SK-N-MC (cell line): ENCODE measurements at regions not wholly inside any gene's neighbourhood (a gene's known extent, or its start where the extent isn't known, plus 50 kb on each side); places are given as distances from the start of the nearest gene placed in this dataset.

Experiments used
- DNase-seq: peaks from one replicate; pipeline ENCODE4 v3.0.0-alpha.2; 2011; ENCODE audit warnings: low read depth, low spot score
- H3K27ac ChIP-seq: fragments of 200-600 bp; sonication (generic); 2 replicates; pipeline ENCODE4 v1.5.1; 2016; ENCODE audit warnings: mixed run types
- H3K36me3 ChIP-seq: fragments of 200-600 bp; sonication (generic); 2 replicates; pipeline ENCODE4 v1.6.1; 2017; ENCODE audit warnings: antibody characterized with exemption, low read length, mixed read lengths; ENCODE audit not compliant: insufficient read depth
- H3K4me3 ChIP-seq: fragments of 200-600 bp; sonication (generic); 2 replicates; pipeline ENCODE4 v1.5.1; 2016
- H3K9ac ChIP-seq: fragments of 200-600 bp; sonication (generic); 2 replicates; pipeline ENCODE4 v1.8.0; 2017; ENCODE audit warnings: mixed run types, mixed read lengths; ENCODE audit not compliant: insufficient read length
- H3K9me3 ChIP-seq: fragments of 200-600 bp; sonication (generic); 2 replicates; pipeline ENCODE4 v1.6.1; 2017; ENCODE audit warnings: low read depth, mild to moderate bottlenecking, antibody characterized with exemption, low read length, moderate library complexity, mixed read lengths
- EZH2 ChIP-seq: fragments of 200-600 bp; sonication (generic); IDR thresholded peaks from one replicate; pipeline ENCODE4 v1.6.1; 2017; ENCODE audit warnings: antibody characterized with exemption
- FOXP2 ChIP-seq: optimal IDR thresholded peaks from 2 replicates; pipeline ENCODE3; 2011; ENCODE audit warnings: mild to moderate bottlenecking, moderate library complexity; ENCODE audit not compliant: insufficient read depth; ENCODE audit errors: extremely low read length, control extremely low read depth
- POLR2AphosphoS5 ChIP-seq: IDR thresholded peaks from 2 replicates; pipeline ENCODE4 v1.6.1; 2012; ENCODE audit warnings: mild to moderate bottlenecking, low read depth, low read length, borderline replicate concordance

- H3K36me3 ChIP-seq: no peaks in the 10 kb centered on the region
- no peak overlapping the region for H3K4me3 ChIP-seq
- no peak for DNase-seq
- H3K9me3 ChIP-seq: no peaks in the 10 kb centered on the region
- no peak overlapping the region for H3K9ac ChIP-seq
- H3K27ac ChIP-seq: no peak overlapping the region
- TF ChIP-seq EZH2: no peak
- no peak for TF ChIP-seq FOXP2
- no peak for TF ChIP-seq POLR2AphosphoS5
These were observed 115.1 kb downstream of the GYPC start for GRCh38 chr2:126771094-126771493.

GRCh38 chr2:126771501-126772195 lies 115.7 kb downstream of the GYPC start:
- TF ChIP-seq EZH2: no peak
- no peak for DNase-seq
- Histone ChIP-seq H3K27ac (no peak overlapping the region), H3K36me3 (no peaks in the 10 kb centered on the region), H3K4me3 (no peak overlapping the region), H3K9ac (no peak overlapping the region), H3K9me3 (no peaks in the 10 kb centered on the region)

- no peak for DNase-seq
- H3K36me3 ChIP-seq: no peaks in the 10 kb centered on the region
- H3K4me3 ChIP-seq: no peak overlapping the region
- H3K9ac ChIP-seq: no peak overlapping the region
- H3K9me3 ChIP-seq: no peaks in the 10 kb centered on the region
- TF ChIP-seq EZH2 (no peak), POLR2AphosphoS5 (no peak), FOXP2 (no peak)
- no peak overlapping the region for H3K27ac ChIP-seq
These were observed 118.3 kb downstream of the GYPC start for GRCh38 chr2:126774290-126774689.

GRCh38 chr2:126774761-126775160 lies 118.8 kb downstream of the GYPC start:
- no peak overlapping the region for H3K4me3 ChIP-seq
- TF ChIP-seq POLR2AphosphoS5 (no peak), FOXP2 (no peak), EZH2 (no peak)
- H3K27ac ChIP-seq: no peak overlapping the region
- H3K9ac ChIP-seq: no peak overlapping the region
- H3K36me3 ChIP-seq: no peaks in the 10 kb centered on the region
- H3K9me3 ChIP-seq: no peaks in the 10 kb centered on the region
- no peak for DNase-seq

- Histone ChIP-seq H3K9me3 (no peaks in the 10 kb centered on the region), H3K36me3 (no peaks in the 10 kb centered on the region), H3K27ac (no peak overlapping the region), H3K9ac (no peak overlapping the region), H3K4me3 (no peak overlapping the region)
- DNase-seq: no peak
- TF ChIP-seq FOXP2 (no peak), EZH2 (no peak), POLR2AphosphoS5 (no peak)
These were observed 119.5 kb downstream of the GYPC start for GRCh38 chr2:126775300-126775985.

- Histone ChIP-seq H3K9me3 (no peaks in the 10 kb centered on the region), H3K27ac (no peak overlapping the region), H3K9ac (no peak overlapping the region), H3K4me3 (peak overlapping the region; percentile 80; the same call in 1 of the 2 replicates), H3K36me3 (no peaks in the 10 kb centered on the region)
- no peak for TF ChIP-seq FOXP2
- no peak for DNase-seq
These were observed 120.3 kb downstream of the GYPC start for GRCh38 chr2:126776255-126776654.

- no peaks in the 10 kb centered on the region for H3K36me3 ChIP-seq
- peak overlapping the region; percentile 80 for H3K4me3 ChIP-seq
- no peak overlapping the region for H3K27ac ChIP-seq
- DNase-seq: peak; percentile 8
- no peak overlapping the region for H3K9ac ChIP-seq
- TF ChIP-seq EZH2: no peak
- no peak for TF ChIP-seq POLR2AphosphoS5
- TF ChIP-seq FOXP2: no peak
- H3K9me3 ChIP-seq: no peaks in the 10 kb centered on the region
These were observed 121.0 kb downstream of the GYPC start for GRCh38 chr2:126776692-126777619.

- H3K27ac ChIP-seq: no peak overlapping the region
- H3K9ac ChIP-seq: no peak overlapping the region
- TF ChIP-seq POLR2AphosphoS5 (no peak), FOXP2 (no peak), EZH2 (no peak)
- DNase-seq: no peak
- peak overlapping the region; percentile 80 for H3K4me3 ChIP-seq
- no peaks in the 10 kb centered on the region for H3K36me3 ChIP-seq
- no peaks in the 10 kb centered on the region for H3K9me3 ChIP-seq
These were observed 121.1 kb upstream of the TEX51 start for GRCh38 chr2:126777620-126777978.
